ENCODE measurements at regions not wholly inside any gene's neighbourhood (a gene's known extent, or its start where the extent isn't known, plus 50 kb on each side); places are given as distances from the start of the nearest gene placed in this dataset.

DNA sequence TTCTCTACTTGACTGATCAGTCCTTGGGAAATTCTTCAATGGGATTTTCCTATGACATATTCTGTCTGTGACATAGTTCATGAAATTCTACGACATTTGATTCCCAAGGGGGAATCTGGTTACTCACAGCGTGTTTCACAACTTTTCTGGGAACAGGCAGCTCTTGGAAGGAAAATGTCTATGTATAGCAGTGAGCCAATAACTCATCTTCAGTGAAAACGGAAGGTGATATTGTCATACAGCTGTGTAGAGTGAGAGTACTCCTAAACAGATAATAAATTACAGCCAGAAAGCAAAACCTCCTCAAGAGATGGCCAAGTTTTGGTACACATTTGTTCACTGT lies 91.4 kb downstream of the C9orf152 start:
- Histone ChIP-seq H2BK15ac (ENCODE audit: low read depth, low read length) (no peak overlapping the region), H3K14ac (replicated peaks; ENCODE audit: low read depth, low read length) (no peak overlapping the region), H2BK5ac (ENCODE audit: low read depth, low read length, poor library complexity, severe bottlenecking) (peak overlapping the region; percentile 91), H4K20me1 (ENCODE audit: insufficient read depth, low read length) (peaks cover 72% of the 10 kb centered on the region), H4K8ac (ENCODE audit: low read depth in 2 of 2, low read length in 2 of 2) (no peak overlapping the region), H3K4me3 (ENCODE audit: insufficient read depth, low read depth, low read length) (no peak overlapping the region), H3K4me2 (ENCODE audit: low read depth, low read length) (peak overlapping the region; percentile 19; the same call in 1 of the 2 replicates), H3K4me1 (ENCODE audit: control insufficient read depth, insufficient read depth, low read length) (peaks cover 28% of the 10 kb centered on the region), H3K9ac (ENCODE audit: low read depth, low read length) (no peak overlapping the region), H2AK5ac (ENCODE audit: low read depth, low read length) (no peak overlapping the region; the same call in 1 of the 2 replicates), H3K27me3 (ENCODE audit: control insufficient read depth, insufficient read depth, low read length) (no peaks in the 10 kb centered on the region), H3K9me1 (ENCODE audit: insufficient read depth, low read length) (peaks cover 36% of the 10 kb centered on the region), H2BK120ac (ENCODE audit: low read depth, low read length) (0 out of 2 replicates have a peak overlapping the region, but pooled peaks have one; percentile 16), H3K23ac (ENCODE audit: low read depth, low read length) (0 out of 2 replicates have a peak overlapping the region, but pooled peaks have one; percentile 31), H3K4ac (ENCODE audit: low read depth, low read length) (no peak overlapping the region), H4K91ac (ENCODE audit: insufficient read depth, low read depth, low read length) (no peak overlapping the region), H2AK9ac (replicated peaks; ENCODE audit: low read depth, low read length, poor library complexity) (no peak overlapping the region), H2AFZ (replicated peaks; ENCODE audit: low read length, poor library complexity) (no peak overlapping the region), H3K9me3 (ENCODE audit: control insufficient read depth, insufficient read depth, low read length) (no peaks in the 10 kb centered on the region), H3K56ac (ENCODE audit: extremely low read depth, insufficient read depth, low read length) (no peak overlapping the region), H3K79me1 (ENCODE audit: low read depth in 1 of 2, low read length in 2 of 2) (peaks cover 26 to 80% of the 10 kb centered on the region in 2 experiments; a peak in 3 of 4 replicates), H3K36me3 (ENCODE audit: control insufficient read depth, insufficient read depth, low read length) (peaks cover 12% of the 10 kb centered on the region), H4K5ac (ENCODE audit: low read depth, low read length) (no peak overlapping the region), H2BK20ac (ENCODE audit: low read depth, low read length) (no peak overlapping the region), H3K18ac (ENCODE audit: low read depth, low read length) (peak overlapping the region; percentile 30; the same call in 1 of the 2 replicates), H3K27ac (ENCODE audit: insufficient read depth, low read length) (peak overlapping the region; percentile 80; the same call in 1 of the 2 replicates)
- dilution Hi-C loops (cut with HindIII; ENCODE audit: low sequenced_read_pairs, unreplicated experiment) (no loop called here), intact Hi-C loops (cut with micrococcal nuclease) (no loop called here), in situ Hi-C loops (cut with MboI; ENCODE audit: low sequenced_read_pairs) (no loop called here)
- DNase-seq (peak; percentile 99), ATAC-seq (ENCODE audit: low read depth) (peak; percentile 21)
- CTCF ChIA-PET: interaction anchor here (0.6 kb wide), 2 partner anchors 28 to 496 kb away, joined by 3 read pairs; no protein-coding TSS in a partner anchor
- TF ChIP-seq RCOR1 (IDR thresholded peaks at IDR 0.05; ENCODE audit: insufficient replicate concordance, low read length) (no peak), FOS (IDR thresholded peaks at IDR 0.05; ENCODE audit: low read depth, low read length) (peak; percentile 90), CEBPB (IDR thresholded peaks at IDR 0.05; ENCODE audit: low read depth, low read length) (peak; percentile 98), NFE2L2 (IDR thresholded peaks at IDR 0.05; ENCODE audit: low read depth, low read length) (0 out of 2 replicates have a peak, but pooled peaks have one; percentile 29)
- POLR2A ChIA-PET (ENCODE audit: unreplicated experiment): interaction anchor here (0.9 kb wide), 1 partner anchor 9 kb away, joined by 3 read pairs; no protein-coding TSS in a partner anchor
- no TSS peak for BruUV-seq (replicated peaks)
- WGBS, 2 experiments (ENCODE audit: extremely low coverage in 2 of 2, insufficient read length in 1 of 2): no CpG with 5 or more reads among the region's 3 CpGs

Data from IMR-90 (cell line).